T-cell (primary cell): ENCODE measurements at regions not wholly inside any gene's neighbourhood (a gene's known extent, or its start where the extent isn't known, plus 50 kb on each side); places are given as distances from the start of the nearest gene placed in this dataset.
"Not testable (repeated sequence)": the region's sequence is repeated elsewhere in the genome, so short reads cannot be mapped to it uniquely, and the experiment has no call there.

ENCODE experiments used
- ATAC-seq, 4 experiments: fragments of 200-7000 bp in 3 of 4; fragments of 150-1000 bp in 1 of 4; cut with Tn5 transposase; replicated peaks in 1 of 4; 1 replicate in 3 of 4; 2 replicates in 1 of 4; pipeline ENCODE4 v1.10.0; 2021; ENCODE audit warnings: moderate library complexity in 3 of 4, mild to moderate bottlenecking in 2 of 4, moderate number of reproducible peaks in 1 of 4
- CTCF ChIA-PET, 2 donors: fragments of 300-600 bp; sonication (Branson Sonifier 250); formaldehyde crosslinking; loops; one replicate each; lab custom pipeline; 2022; ENCODE audit warnings: antibody characterized with exemption in 2 of 2; lab: Charles Lee
- POLR2A ChIA-PET, 2 donors: fragments of 300-600 bp; sonication (Branson Sonifier 250); formaldehyde crosslinking; loops; one replicate each; lab custom pipeline; 2022; ENCODE audit warnings: antibody characterized with exemption in 2 of 2; lab: Charles Lee
- DNase-seq, 35 experiments: peaks; one replicate each; pipeline versions ENCODE4 v3.0.0 to v3.0.0-alpha.2; 2013 to 2023
- H3K27ac ChIP-seq: one replicate; pipeline ENCODE4 v1.5.1; 2013; ENCODE audit warnings: low read length
- H3K27me3 ChIP-seq, 2 experiments: replicated peaks in 1 of 2; 1 replicate in 1 of 2; 2 replicates in 1 of 2; pipeline versions ENCODE4 v1.6.1 to v1.7.0; 2013; ENCODE audit warnings: low read length in 1 of 2, mixed read lengths in 1 of 2; ENCODE audit not compliant: control insufficient read depth in 2 of 2, insufficient read depth in 2 of 2; ENCODE audit errors: extremely low read depth in 1 of 2
- H3K36me3 ChIP-seq, 2 donors: 1 replicate in 1 of 2; 2 replicates in 1 of 2; pipeline versions ENCODE4 v1.6.1 to v1.7.0; 2013; ENCODE audit warnings: low read length in 1 of 2; ENCODE audit not compliant: control insufficient read depth in 2 of 2, insufficient read depth in 1 of 2; ENCODE audit errors: extremely low read depth in 1 of 2
- H3K4me1 ChIP-seq, 2 experiments: 1 replicate in 1 of 2; 2 replicates in 1 of 2; pipeline versions ENCODE4 v1.6.1 to v1.7.0; 2013; ENCODE audit warnings: low read length in 2 of 2, mixed read lengths in 1 of 2; ENCODE audit not compliant: insufficient read depth in 2 of 2, control insufficient read depth in 1 of 2; ENCODE audit errors: extremely low read depth in 1 of 2
- H3K4me3 ChIP-seq, 2 donors: 1 replicate in 1 of 2; 2 replicates in 1 of 2; pipeline versions ENCODE4 v1.5.1 to v1.7.0; 2013; ENCODE audit warnings: mild to moderate bottlenecking in 2 of 2, low read length in 1 of 2, moderate library complexity in 1 of 2; ENCODE audit not compliant: control insufficient read depth in 1 of 2; ENCODE audit errors: extremely low read depth in 1 of 2
- H3K9me3 ChIP-seq: 2 replicates; pipeline ENCODE4 v1.7.0; 2013
- H3K27ac Mint-ChIP-seq, 2 donors: one replicate each; pipeline ENCODE4 v1.8.0; 2020 to 2021; ENCODE audit warnings: mild to moderate bottlenecking in 2 of 2, mixed read lengths in 2 of 2
- H3K27me3 Mint-ChIP-seq, 2 donors: one replicate each; pipeline ENCODE4 v1.8.0; 2021 to 2022; ENCODE audit warnings: mixed read lengths in 2 of 2
- H3K36me3 Mint-ChIP-seq: one replicate; pipeline ENCODE4 v1.8.0; 2021; ENCODE audit warnings: mixed read lengths
- H3K4me1 Mint-ChIP-seq, 3 donors: one replicate each; pipeline ENCODE4 v1.8.0; 2020 to 2022; ENCODE audit warnings: mixed read lengths in 3 of 3, mild to moderate bottlenecking in 1 of 3
- H3K4me3 Mint-ChIP-seq, 3 donors: one replicate each; pipeline ENCODE4 v1.8.0; 2020 to 2022; ENCODE audit warnings: mild to moderate bottlenecking in 3 of 3, mixed read lengths in 3 of 3, moderate library complexity in 3 of 3
- H3K9me3 Mint-ChIP-seq, 3 donors: one replicate each; pipeline ENCODE4 v1.8.0; 2020 to 2022; ENCODE audit warnings: mixed read lengths in 3 of 3
- WGBS: methylation state at CpG from one replicate; pipeline ENCODE4 v1.1.5; 2013; ENCODE audit warnings: missing lambda C conversion rate; ENCODE audit not compliant: insufficient coverage; 5-methylcytosine and 5-hydroxymethylcytosine counted together

DNA sequence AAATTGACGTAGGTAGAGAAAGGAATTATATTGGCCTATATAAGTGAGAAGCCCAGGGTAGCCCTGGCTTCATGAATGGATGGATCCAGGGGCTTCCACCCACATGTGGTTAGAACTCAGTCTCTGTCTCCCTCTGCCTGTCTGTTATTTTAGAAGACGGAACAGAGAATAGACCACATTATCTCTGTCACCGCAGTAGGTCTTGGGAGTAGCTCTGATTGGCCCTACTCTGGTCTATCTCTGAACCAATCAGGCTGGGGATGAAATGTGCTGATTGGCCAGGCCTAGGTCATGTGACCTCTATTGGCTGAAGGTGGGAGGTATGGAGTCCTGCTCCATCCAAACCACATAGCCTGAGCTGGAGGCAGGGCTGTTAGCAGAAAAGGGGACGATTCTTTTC is 143.0 kb upstream of the PRR23C start:
- ChIA-PET POLR2A (no interaction called here), CTCF (no interaction called here)
- Mint-ChIP-seq H3K36me3 (no peaks in the 10 kb centered on the region), H3K4me3 (no peak overlapping the region), H3K27ac (no peak overlapping the region), H3K9me3 (peaks cover 0 to 4% (median 0%) of the 10 kb centered on the region in 3 donors), H3K27me3 (peaks cover 7 to 16% of the 10 kb centered on the region in 2 donors), H3K4me1 (no peaks in the 10 kb centered on the region)
- Histone ChIP-seq H3K27me3 (no peaks in the 10 kb centered on the region), H3K9me3 (no peaks in the 10 kb centered on the region), H3K4me1 (no peaks in the 10 kb centered on the region), H3K36me3 (no peaks in the 10 kb centered on the region), H3K27ac (no peak overlapping the region), H3K4me3 (no peak overlapping the region)
- no peak for DNase-seq
- no peak for ATAC-seq
- 93% methylated on average over 3 of the region's 4 CpGs for WGBS

DNA sequence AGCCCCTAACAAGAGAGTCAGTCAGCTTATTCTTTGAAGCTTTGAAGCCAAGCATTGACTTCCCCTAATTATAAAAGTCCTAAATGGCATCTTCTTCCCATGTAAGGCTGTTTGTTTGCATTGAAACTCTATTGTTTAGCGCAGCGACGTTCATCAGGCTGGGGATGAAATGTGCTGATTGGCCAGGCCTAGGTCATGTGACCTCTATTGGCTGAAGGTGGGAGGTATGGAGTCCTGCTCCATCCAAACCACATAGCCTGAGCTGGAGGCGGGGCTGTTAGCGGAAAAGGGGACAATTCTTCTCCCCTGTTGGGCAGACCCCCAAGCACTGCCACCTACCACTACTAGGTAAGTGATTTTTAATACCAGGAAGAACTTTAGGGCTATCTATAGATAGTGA is 145.3 kb upstream of the PRR23C start:
- no peak overlapping the region for H3K4me3 ChIP-seq
- ATAC-seq (no peak), DNase-seq (no peak)
- no peak overlapping the region for H3K27ac ChIP-seq
- no peaks in the 10 kb centered on the region for H3K9me3 ChIP-seq
- H3K4me3 Mint-ChIP-seq: no peak overlapping the region
- no peaks in the 10 kb centered on the region for H3K4me1 Mint-ChIP-seq
- ChIA-PET CTCF (no interaction called here), POLR2A (no interaction called here)
- no peaks in the 10 kb centered on the region for H3K36me3 Mint-ChIP-seq
- peaks cover 0 to 2% (median 0%) of the 10 kb centered on the region in 3 donors for H3K9me3 Mint-ChIP-seq
- no peaks in the 10 kb centered on the region for H3K27me3 ChIP-seq
- no peaks in the 10 kb centered on the region for H3K36me3 ChIP-seq
- no peak overlapping the region for H3K27ac Mint-ChIP-seq
- WGBS: no CpG with 5 or more reads among the region's 5 CpGs
- H3K4me1 ChIP-seq: no peaks in the 10 kb centered on the region
- peaks cover 0 to 9% of the 10 kb centered on the region in 2 donors for H3K27me3 Mint-ChIP-seq

DNA sequence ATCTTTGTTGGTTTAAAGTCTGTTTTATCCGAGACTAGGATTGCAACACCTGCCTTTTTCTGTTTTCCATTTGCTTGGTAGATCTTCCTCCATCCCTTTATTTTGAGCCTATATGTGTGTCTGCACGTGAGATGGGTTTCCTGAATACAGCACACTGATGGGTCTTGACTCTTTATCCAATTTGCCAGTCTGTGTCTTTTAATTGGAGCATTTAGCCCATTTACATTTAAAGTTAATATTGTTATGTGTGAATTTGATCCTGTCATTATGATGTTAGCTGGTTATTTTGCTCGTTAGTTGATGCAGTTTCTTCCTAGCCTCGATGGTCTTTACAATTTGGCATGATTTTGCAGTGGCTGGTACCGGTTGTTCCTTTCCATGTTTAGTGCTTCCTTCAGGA is 149.4 kb upstream of the MRPS22 start:
- H3K9me3 ChIP-seq, H3K36me3 Mint-ChIP-seq, DNase-seq, H3K36me3 ChIP-seq, CTCF ChIA-PET, H3K27me3 ChIP-seq, H3K4me3 ChIP-seq, H3K27me3 Mint-ChIP-seq, H3K4me3 Mint-ChIP-seq, ATAC-seq, H3K4me1 Mint-ChIP-seq, H3K27ac ChIP-seq, POLR2A ChIA-PET, H3K27ac Mint-ChIP-seq, H3K4me1 ChIP-seq: not testable (repeated sequence)
- H3K9me3 Mint-ChIP-seq: peaks cover 0 to 11% (median 6%) of the 10 kb centered on the region in 3 donors
- WGBS: no CpG with 5 or more reads among the region's 5 CpGs

DNA sequence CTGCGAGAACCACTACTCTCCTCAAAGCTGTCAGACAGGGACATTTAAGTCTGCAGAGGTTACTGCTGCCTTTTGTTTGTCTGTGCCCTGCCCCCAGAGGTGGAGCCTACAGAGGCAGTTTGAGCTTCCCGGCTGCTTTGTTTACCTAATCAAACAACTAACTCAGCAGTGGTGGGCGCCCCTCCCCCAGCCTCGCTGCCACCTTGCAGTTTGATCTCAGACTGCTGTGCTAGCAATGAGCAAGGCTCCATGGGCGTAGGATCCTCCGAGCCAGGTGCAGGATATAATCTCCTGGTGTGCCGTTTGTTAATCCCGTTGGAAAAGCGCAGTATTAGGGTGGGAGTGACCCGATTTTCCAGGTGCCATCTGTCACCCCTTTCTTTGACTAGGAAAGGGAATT is 147.7 kb upstream of the MRPS22 start:
- H3K4me1 ChIP-seq, H3K27ac ChIP-seq, H3K27me3 ChIP-seq, H3K4me3 Mint-ChIP-seq, H3K4me1 Mint-ChIP-seq, H3K4me3 ChIP-seq, POLR2A ChIA-PET, H3K36me3 ChIP-seq, CTCF ChIA-PET, ATAC-seq, H3K27me3 Mint-ChIP-seq, H3K36me3 Mint-ChIP-seq, H3K9me3 ChIP-seq, H3K27ac Mint-ChIP-seq, DNase-seq: not testable (repeated sequence)
- H3K9me3 Mint-ChIP-seq: peaks cover 0 to 11% (median 6%) of the 10 kb centered on the region in 3 donors
- 100% methylated on average over 1 of the region's 10 CpGs for WGBS

DNA sequence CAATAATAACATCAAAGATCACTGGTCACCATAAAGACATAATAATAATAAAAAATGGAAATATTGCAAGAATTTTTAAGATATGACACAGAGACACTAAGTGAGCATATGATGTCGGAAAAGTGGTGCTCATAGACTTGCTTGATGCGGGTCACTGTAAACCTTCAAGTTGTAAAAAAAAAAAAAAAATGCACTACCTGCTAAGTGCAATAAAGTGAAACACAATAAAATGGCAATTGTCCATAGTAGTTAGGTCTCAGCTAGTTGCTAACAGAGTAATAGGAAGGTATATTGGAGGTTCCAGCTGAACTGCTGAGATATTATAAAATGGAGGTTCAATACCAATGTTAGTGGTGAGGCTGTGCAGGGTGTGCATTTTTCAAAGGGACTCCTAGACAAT is 146.6 kb upstream of the MRPS22 start:
- Histone ChIP-seq H3K27me3 (peaks cover 0 to 3% of the 10 kb centered on the region in 2 experiments), H3K36me3 (no peaks in the 10 kb centered on the region), H3K9me3 (no peaks in the 10 kb centered on the region), H3K27ac (no peak overlapping the region), H3K4me1 (no peaks in the 10 kb centered on the region), H3K4me3 (no peak overlapping the region)
- ATAC-seq: no peak
- Mint-ChIP-seq H3K27me3 (peaks cover 0 to 9% of the 10 kb centered on the region in 2 donors), H3K27ac (no peak overlapping the region), H3K4me1 (no peaks in the 10 kb centered on the region), H3K4me3 (no peak overlapping the region), H3K9me3 (peaks cover 0 to 11% (median 6%) of the 10 kb centered on the region in 3 donors), H3K36me3 (peaks cover 3% of the 10 kb centered on the region)
- no peak for DNase-seq
- WGBS: no CpG with 5 or more reads among the region's 2 CpGs
- POLR2A ChIA-PET: no interaction called here
- CTCF ChIA-PET: no interaction called here

DNA sequence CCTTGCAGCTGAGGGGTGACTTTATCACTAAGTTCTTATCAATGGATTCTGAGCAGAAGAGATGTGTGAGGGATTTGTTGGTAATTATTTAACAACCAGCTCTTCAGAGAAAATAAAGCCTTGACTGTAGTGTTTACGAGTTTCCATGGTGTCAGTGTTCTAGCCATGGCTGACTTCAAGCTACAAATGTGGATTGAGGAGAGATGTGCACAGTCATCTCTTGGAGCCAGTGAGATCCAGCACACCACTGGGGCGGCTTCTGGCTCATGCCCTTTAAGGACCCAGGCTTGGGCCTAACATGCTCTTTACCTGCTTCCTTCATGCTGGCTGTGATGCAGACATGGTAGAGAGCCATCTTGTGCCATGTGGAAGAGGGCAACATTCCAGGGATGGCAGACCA is 145.6 kb upstream of the MRPS22 start:
- DNase-seq: no peak
- H3K36me3 ChIP-seq: no peaks in the 10 kb centered on the region
- WGBS: 81% methylated on average over 2 of the region's 2 CpGs
- no peak for ATAC-seq
- peaks cover 0 to 8% of the 10 kb centered on the region in 2 experiments for H3K27me3 ChIP-seq
- ChIA-PET POLR2A (no interaction called here), CTCF (no interaction called here)
- Mint-ChIP-seq H3K4me3 (no peak overlapping the region), H3K27ac (no peak overlapping the region), H3K4me1 (no peaks in the 10 kb centered on the region), H3K27me3 (peaks cover 0 to 9% of the 10 kb centered on the region in 2 donors), H3K36me3 (peaks cover 3% of the 10 kb centered on the region), H3K9me3 (peaks cover 0 to 11% (median 6%) of the 10 kb centered on the region in 3 donors)
- no peaks in the 10 kb centered on the region for H3K9me3 ChIP-seq
- H3K4me1 ChIP-seq: no peaks in the 10 kb centered on the region
- no peak overlapping the region for H3K4me3 ChIP-seq
- no peak overlapping the region for H3K27ac ChIP-seq

DNA sequence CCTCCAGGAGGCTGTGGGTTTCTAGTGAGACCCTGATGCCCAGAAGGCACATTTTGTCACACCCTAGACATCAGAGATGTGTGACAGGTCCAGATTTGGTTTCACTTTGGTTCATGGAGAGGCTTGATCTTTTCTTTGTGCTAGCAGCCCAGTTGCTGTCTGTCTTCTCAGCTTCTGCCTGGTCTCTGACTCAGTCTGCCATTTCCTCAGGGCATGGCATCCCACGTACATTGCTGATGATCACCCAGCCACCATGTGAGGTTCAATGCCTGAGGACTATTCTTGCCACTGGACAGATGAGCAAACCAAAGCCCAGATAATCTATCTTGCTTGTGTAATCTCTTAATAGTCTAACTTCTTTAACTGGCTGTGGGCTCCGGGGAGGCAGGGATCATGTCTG is 144.9 kb upstream of the MRPS22 start:
- ChIA-PET POLR2A (no interaction called here), CTCF (no interaction called here)
- DNase-seq (no peak), ATAC-seq (no peak)
- peaks cover 0 to 9% of the 10 kb centered on the region in 2 donors for H3K27me3 Mint-ChIP-seq
- no peaks in the 10 kb centered on the region for H3K4me1 ChIP-seq
- WGBS: 44% methylated on average over 1 of the region's 2 CpGs
- H3K27ac ChIP-seq: no peak overlapping the region
- no peak overlapping the region for H3K27ac Mint-ChIP-seq
- H3K27me3 ChIP-seq: peaks cover 0 to 8% of the 10 kb centered on the region in 2 experiments
- H3K36me3 Mint-ChIP-seq: peaks cover 3% of the 10 kb centered on the region
- no peak overlapping the region for H3K4me3 Mint-ChIP-seq
- H3K9me3 Mint-ChIP-seq: peaks cover 0 to 11% (median 6%) of the 10 kb centered on the region in 3 donors
- H3K36me3 ChIP-seq: no peaks in the 10 kb centered on the region
- H3K9me3 ChIP-seq: no peaks in the 10 kb centered on the region
- no peak overlapping the region for H3K4me3 ChIP-seq
- no peaks in the 10 kb centered on the region for H3K4me1 Mint-ChIP-seq
